ENCODE measurements at regions not wholly inside any gene's neighbourhood (a gene's known extent, or its start where the extent isn't known, plus 50 kb on each side); places are given as distances from the start of the nearest gene placed in this dataset.

DNA sequence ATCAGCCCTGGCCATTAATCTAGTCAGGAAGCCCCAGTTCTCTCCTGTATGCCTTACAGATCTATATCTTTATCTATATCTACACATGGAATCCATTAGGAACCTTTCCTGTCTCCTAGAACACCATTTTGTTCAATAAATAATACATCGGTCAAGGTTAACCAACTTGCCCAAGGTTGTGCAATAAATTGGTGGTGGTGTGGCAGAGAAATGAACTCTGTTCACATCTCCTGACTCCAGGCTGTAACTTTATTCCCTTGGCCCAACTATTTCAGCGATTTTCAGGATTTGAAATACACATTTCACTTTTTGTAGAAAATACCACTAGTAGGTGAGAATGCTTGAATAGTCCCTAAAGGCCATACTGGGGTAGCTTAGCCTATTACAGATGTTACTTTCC is 712.5 kb upstream of the FZD8 start:
- no peak for TF ChIP-seq CTCF (IDR thresholded peaks at IDR 0.05)
- no peak for TF ChIP-seq POLR2A (IDR thresholded peaks at IDR 0.05)
